HG02759 (cell line): ENCODE measurements at regions not wholly inside any gene's neighbourhood (a gene's known extent, or its start where the extent isn't known, plus 50 kb on each side); places are given as distances from the start of the nearest gene placed in this dataset.
"Not testable (repeated sequence)": the region's sequence is repeated elsewhere in the genome, so short reads cannot be mapped to it uniquely, and the experiment has no call there.

Source experiments
- ATAC-seq: cut with Tn5 transposase; IDR thresholded peaks from one replicate; pipeline ENCODE4 v1.9.1; 2021; ENCODE audit warnings: mild to moderate bottlenecking, moderate library complexity; ENCODE audit not compliant: unreplicated experiment

GRCh38 chr15:96629511-96629910 lies 299.0 kb downstream of the NR2F2 start:
- ATAC-seq, result no peak

- no peak for ATAC-seq
Measured at GRCh38 chr15:96638793-96639192, 308.3 kb downstream of the NR2F2 start.

- no peak for ATAC-seq
Measured at GRCh38 chr15:96645796-96646195, 315.3 kb downstream of the NR2F2 start.

GRCh38 chr15:96648866-96649265 lies 318.4 kb downstream of the NR2F2 start:
- ATAC-seq, result no peak

- no peak for ATAC-seq
Measured at GRCh38 chr15:96657096-96657495, 326.6 kb downstream of the NR2F2 start.

- not testable (repeated sequence) for ATAC-seq
Measured at GRCh38 chr15:96666979-96667378, 336.5 kb downstream of the NR2F2 start.

GRCh38 chr15:96670389-96670788 lies 339.9 kb downstream of the NR2F2 start:
- no peak for ATAC-seq

- ATAC-seq, result no peak
Measured at GRCh38 chr15:96672629-96673028, 342.1 kb downstream of the NR2F2 start.

- ATAC-seq, result no peak
Measured at GRCh38 chr15:96678386-96678785, 347.9 kb downstream of the NR2F2 start.

GRCh38 chr15:96687388-96688107 lies 357.0 kb downstream of the NR2F2 start:
- no peak for ATAC-seq

- ATAC-seq, result no peak
Measured at GRCh38 chr15:96690733-96691132, 360.2 kb downstream of the NR2F2 start.

GRCh38 chr15:96692826-96693225 lies 362.3 kb downstream of the NR2F2 start:
- no peak for ATAC-seq

- ATAC-seq, result no peak
Measured at GRCh38 chr15:96693515-96693914, 363.0 kb downstream of the NR2F2 start.

- ATAC-seq, result no peak
Measured at GRCh38 chr15:96693990-96694517, 363.6 kb downstream of the NR2F2 start.

GRCh38 chr15:96695426-96695825 lies 364.9 kb downstream of the NR2F2 start:
- ATAC-seq, result no peak

GRCh38 chr15:96699871-96700401 lies 369.4 kb downstream of the NR2F2 start:
- no peak for ATAC-seq

GRCh38 chr15:96700555-96700954 lies 370.1 kb downstream of the NR2F2 start:
- ATAC-seq, result no peak

- ATAC-seq, result no peak
Measured at GRCh38 chr15:96701443-96701842, 370.9 kb downstream of the NR2F2 start.

- ATAC-seq, result no peak
Measured at GRCh38 chr15:96701877-96702276, 371.4 kb downstream of the NR2F2 start.

GRCh38 chr15:96702589-96702988 lies 372.1 kb downstream of the NR2F2 start:
- ATAC-seq, result no peak

- ATAC-seq, result no peak
Measured at GRCh38 chr15:96703091-96703490, 372.6 kb downstream of the NR2F2 start.

GRCh38 chr15:96703794-96704550 lies 373.5 kb downstream of the NR2F2 start:
- no peak for ATAC-seq
